ENCODE measurements at regions not wholly inside any gene's neighbourhood (a gene's known extent, or its start where the extent isn't known, plus 50 kb on each side); places are given as distances from the start of the nearest gene placed in this dataset.

DNA sequence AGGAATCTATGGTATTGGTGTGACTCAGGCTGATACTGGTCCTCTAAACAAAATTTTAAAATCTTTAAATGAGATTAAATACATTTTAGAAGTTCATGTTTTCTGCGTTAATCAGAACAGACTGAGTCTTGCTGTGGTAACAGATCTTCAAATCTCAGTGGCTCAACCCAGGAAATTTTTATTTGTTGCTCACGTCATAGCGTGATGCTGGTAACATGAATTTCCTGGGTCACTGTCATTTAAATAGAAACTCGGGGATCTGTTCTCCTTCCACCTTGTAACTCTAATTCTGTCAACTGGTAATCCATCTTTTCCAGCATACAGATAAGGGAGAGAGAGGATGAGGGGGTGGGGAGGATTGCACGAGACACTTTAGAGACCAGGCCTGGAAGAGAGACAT lies 90.0 kb downstream of the CDC42EP3 start:
- Histone ChIP-seq H3K4me2 (no peak overlapping the region), H3K9ac (no peak overlapping the region), H3K27me3 (ENCODE audit: insufficient read depth, low read depth) (no peaks in the 10 kb centered on the region), H3K4me3 (IDR thresholded peaks at IDR 0.05; ENCODE audit: insufficient read depth, low read depth, low read length) (no peak overlapping the region), H3K4me1 (ENCODE audit: low read depth, poor library complexity, severe bottlenecking) (no peaks in the 10 kb centered on the region), H2AFZ (ENCODE audit: low read depth) (no peak overlapping the region), H3K27ac (no peak overlapping the region), H4K20me1 (ENCODE audit: insufficient read depth) (no peaks in the 10 kb centered on the region), H3K36me3 (ENCODE audit: insufficient read depth) (no peaks in the 10 kb centered on the region), H3K79me2 (ENCODE audit: insufficient read depth, low read depth) (no peaks in the 10 kb centered on the region)
- TF ChIP-seq, protein P1, sequence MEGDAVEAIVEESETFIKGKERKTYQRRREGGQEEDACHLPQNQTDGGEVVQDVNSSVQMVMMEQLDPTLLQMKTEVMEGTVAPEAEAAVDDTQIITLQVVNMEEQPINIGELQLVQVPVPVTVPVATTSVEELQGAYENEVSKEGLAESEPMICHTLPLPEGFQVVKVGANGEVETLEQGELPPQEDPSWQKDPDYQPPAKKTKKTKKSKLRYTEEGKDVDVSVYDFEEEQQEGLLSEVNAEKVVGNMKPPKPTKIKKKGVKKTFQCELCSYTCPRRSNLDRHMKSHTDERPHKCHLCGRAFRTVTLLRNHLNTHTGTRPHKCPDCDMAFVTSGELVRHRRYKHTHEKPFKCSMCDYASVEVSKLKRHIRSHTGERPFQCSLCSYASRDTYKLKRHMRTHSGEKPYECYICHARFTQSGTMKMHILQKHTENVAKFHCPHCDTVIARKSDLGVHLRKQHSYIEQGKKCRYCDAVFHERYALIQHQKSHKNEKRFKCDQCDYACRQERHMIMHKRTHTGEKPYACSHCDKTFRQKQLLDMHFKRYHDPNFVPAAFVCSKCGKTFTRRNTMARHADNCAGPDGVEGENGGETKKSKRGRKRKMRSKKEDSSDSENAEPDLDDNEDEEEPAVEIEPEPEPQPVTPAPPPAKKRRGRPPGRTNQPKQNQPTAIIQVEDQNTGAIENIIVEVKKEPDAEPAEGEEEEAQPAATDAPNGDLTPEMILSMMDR (conservative IDR thresholded peaks at IDR 0.05; ENCODE audit: low read depth, low read length), result no peak

DNA sequence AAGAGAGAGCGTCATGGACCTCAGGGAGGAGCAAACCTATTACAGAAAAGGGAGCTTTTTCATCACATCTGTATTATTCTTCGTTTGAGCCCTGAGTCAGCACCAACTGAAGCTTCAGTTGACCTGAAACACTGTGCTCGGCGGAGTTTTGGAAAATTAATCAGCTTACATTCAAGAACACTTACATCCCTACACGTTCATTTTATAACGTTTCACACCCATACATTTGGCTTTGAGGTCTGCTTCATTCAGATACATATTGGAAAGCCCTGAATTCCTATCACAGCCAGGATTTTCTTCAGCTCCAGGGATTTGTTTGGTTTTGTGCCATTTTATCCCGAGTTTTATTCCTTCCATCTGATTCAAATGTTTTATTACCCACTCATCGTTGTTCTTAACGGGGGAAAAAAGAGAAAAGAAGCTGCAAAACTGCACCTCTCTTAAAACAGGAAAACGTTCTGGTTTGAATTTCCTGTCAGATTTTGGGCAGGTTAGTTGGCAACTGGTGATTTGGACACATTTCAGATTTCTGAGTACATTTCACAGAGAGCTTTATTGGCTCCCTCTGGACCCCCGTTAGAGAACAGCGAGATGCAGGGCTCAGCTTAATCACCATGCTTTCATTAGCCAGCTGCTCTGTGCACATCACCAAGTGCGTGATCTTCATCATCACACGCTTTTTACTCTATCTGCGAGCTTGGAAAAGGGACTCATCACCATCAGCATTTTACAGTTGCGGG lies 88.8 kb downstream of the CDC42EP3 start:
- H3K9ac ChIP-seq, result no peak overlapping the region
- H3K27me3 ChIP-seq (ENCODE audit: insufficient read depth, low read depth), result no peaks in the 10 kb centered on the region
- no peak overlapping the region for H2AFZ ChIP-seq (ENCODE audit: low read depth)
- no peaks in the 10 kb centered on the region for H4K20me1 ChIP-seq (ENCODE audit: insufficient read depth)
- H3K4me1 ChIP-seq (ENCODE audit: low read depth, poor library complexity, severe bottlenecking), result no peaks in the 10 kb centered on the region
- no peaks in the 10 kb centered on the region for H3K79me2 ChIP-seq (ENCODE audit: insufficient read depth, low read depth)
- H3K36me3 ChIP-seq (ENCODE audit: insufficient read depth), result no peaks in the 10 kb centered on the region
- no peak overlapping the region for H3K4me3 ChIP-seq (IDR thresholded peaks at IDR 0.05; ENCODE audit: insufficient read depth, low read depth, low read length)
- H3K4me2 ChIP-seq, result no peak overlapping the region
- H3K27ac ChIP-seq, result no peak overlapping the region
- TF ChIP-seq, protein P1 (conservative IDR thresholded peaks at IDR 0.05; ENCODE audit: low read depth, low read length), result no peak

DNA sequence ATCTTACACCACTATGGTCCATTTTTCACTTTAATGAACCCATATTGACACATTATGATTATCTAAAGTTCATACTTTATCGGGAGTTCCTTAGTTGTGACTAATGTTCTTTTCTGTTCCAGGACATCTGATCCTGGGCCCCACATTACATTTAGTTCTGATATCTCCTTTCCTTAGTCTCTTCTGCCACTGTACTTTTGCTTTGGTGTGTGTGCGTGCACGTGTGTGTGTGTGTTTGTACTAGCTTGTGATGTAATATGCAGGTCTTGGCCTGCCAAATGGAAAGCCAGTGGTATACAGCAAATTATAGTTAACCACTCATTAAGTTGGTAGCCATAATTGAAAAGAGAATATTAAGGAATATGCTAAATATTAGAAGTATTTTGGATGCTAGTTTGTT lies 88.0 kb downstream of the CDC42EP3 start:
- no peaks in the 10 kb centered on the region for H3K27me3 ChIP-seq (ENCODE audit: insufficient read depth, low read depth)
- no peaks in the 10 kb centered on the region for H3K79me2 ChIP-seq (ENCODE audit: insufficient read depth, low read depth)
- H2AFZ ChIP-seq (ENCODE audit: low read depth), result no peak overlapping the region
- H3K36me3 ChIP-seq (ENCODE audit: insufficient read depth), result no peaks in the 10 kb centered on the region
- no peak overlapping the region for H3K4me2 ChIP-seq
- no peaks in the 10 kb centered on the region for H4K20me1 ChIP-seq (ENCODE audit: insufficient read depth)
- H3K9ac ChIP-seq, result no peak overlapping the region
- TF ChIP-seq, protein P1 (conservative IDR thresholded peaks at IDR 0.05; ENCODE audit: low read depth, low read length), result no peak
- no peak overlapping the region for H3K27ac ChIP-seq
- no peak overlapping the region for H3K4me3 ChIP-seq (IDR thresholded peaks at IDR 0.05; ENCODE audit: insufficient read depth, low read depth, low read length)
- no peaks in the 10 kb centered on the region for H3K4me1 ChIP-seq (ENCODE audit: low read depth, poor library complexity, severe bottlenecking)

DNA sequence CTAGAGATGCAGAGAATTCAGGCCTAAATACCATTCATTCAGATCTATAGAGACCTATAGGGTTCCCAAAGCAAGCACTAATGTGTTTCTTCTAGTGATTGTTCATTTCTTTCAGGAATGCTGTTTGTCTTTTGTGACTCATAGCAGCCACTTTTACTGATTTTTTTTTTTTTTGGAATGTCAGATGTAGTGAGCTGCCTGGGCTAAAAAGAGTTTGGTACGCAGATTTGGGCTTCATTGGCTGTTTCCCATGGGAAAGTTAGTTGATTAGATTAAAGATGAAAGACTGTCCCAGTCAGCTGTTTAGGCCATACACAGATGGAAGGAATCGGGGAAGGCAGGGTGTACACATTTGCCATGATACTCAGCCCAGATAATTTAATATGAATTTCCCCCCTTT lies 87.6 kb downstream of the CDC42EP3 start:
- no peaks in the 10 kb centered on the region for H3K27me3 ChIP-seq (ENCODE audit: insufficient read depth, low read depth)
- no peaks in the 10 kb centered on the region for H4K20me1 ChIP-seq (ENCODE audit: insufficient read depth)
- H3K36me3 ChIP-seq (ENCODE audit: insufficient read depth), result no peaks in the 10 kb centered on the region
- no peak overlapping the region for H3K27ac ChIP-seq
- no peaks in the 10 kb centered on the region for H3K79me2 ChIP-seq (ENCODE audit: insufficient read depth, low read depth)
- H3K4me1 ChIP-seq (ENCODE audit: low read depth, poor library complexity, severe bottlenecking), result no peaks in the 10 kb centered on the region
- no peak overlapping the region for H2AFZ ChIP-seq (ENCODE audit: low read depth)
- TF ChIP-seq, protein P1 (conservative IDR thresholded peaks at IDR 0.05; ENCODE audit: low read depth, low read length), result no peak
- H3K4me3 ChIP-seq (IDR thresholded peaks at IDR 0.05; ENCODE audit: insufficient read depth, low read depth, low read length), result no peak overlapping the region
- H3K9ac ChIP-seq, result no peak overlapping the region
- no peak overlapping the region for H3K4me2 ChIP-seq
